ENCODE measurements at regions not wholly inside any gene's neighbourhood (a gene's known extent, or its start where the extent isn't known, plus 50 kb on each side); places are given as distances from the start of the nearest gene placed in this dataset.

GRCh38 chr3:124313621-124314020, 321.7 kb upstream of the ROPN1 start:
- Histone ChIP-seq H3K4me1 (ENCODE audit: control insufficient read depth, insufficient read depth, low read length) (no peaks in the 10 kb centered on the region), H3K27ac (ENCODE audit: low read length) (no peak overlapping the region), H3K36me3 (ENCODE audit: control insufficient read depth, insufficient read depth, low read length) (no peaks in the 10 kb centered on the region), H3K9me3 (ENCODE audit: control insufficient read depth, insufficient read depth, low read depth, low read length) (no peaks in the 10 kb centered on the region), H3K27me3 (ENCODE audit: control insufficient read depth, insufficient read depth, low read length) (no peaks in the 10 kb centered on the region), H3K4me3 (ENCODE audit: low read depth in 2 of 2, low read length in 2 of 2) (no peak overlapping the region)
- ATAC-seq (no peak), DNase-seq (ENCODE audit: low read depth, low spot score) (no peak)
- ChIA-PET CTCF (no interaction called here), POLR2A (no interaction called here)
- TF ChIP-seq REST (IDR thresholded peaks at IDR 0.05; ENCODE audit: insufficient read depth in 1 of 2, low read depth in 2 of 2, low read length in 1 of 2) (no peak), SIN3A (IDR thresholded peaks at IDR 0.05; ENCODE audit: borderline replicate concordance, insufficient read depth, low read depth, low read length) (no peak), TCF7L2 (IDR thresholded peaks at IDR 0.05; ENCODE audit: low read depth, low read length) (no peak), POLR2AphosphoS5 (IDR thresholded peaks at IDR 0.05; ENCODE audit: low read depth, low read length) (no peak), CTCF (IDR thresholded peaks at IDR 0.05) (no peak)
- BruUV-seq (replicated peaks): no TSS peak
- in situ Hi-C loops (cut with HindIII; ENCODE audit: low pct_unique_long_range_greater_than_20kb, low sequenced_read_pairs): no loop called here
- intact Hi-C loops (cut with micrococcal nuclease; ENCODE audit: unreplicated experiment): no loop called here

GRCh38 chr3:124315215-124316033, 323.5 kb upstream of the ROPN1 start:
- Histone ChIP-seq H3K9me3 (ENCODE audit: control insufficient read depth, insufficient read depth, low read depth, low read length) (no peaks in the 10 kb centered on the region), H3K27me3 (ENCODE audit: control insufficient read depth, insufficient read depth, low read length) (no peaks in the 10 kb centered on the region), H3K27ac (ENCODE audit: low read length) (no peak overlapping the region), H3K4me3 (ENCODE audit: low read depth in 2 of 2, low read length in 2 of 2) (no peak overlapping the region), H3K4me1 (ENCODE audit: control insufficient read depth, insufficient read depth, low read length) (no peaks in the 10 kb centered on the region), H3K36me3 (ENCODE audit: control insufficient read depth, insufficient read depth, low read length) (no peaks in the 10 kb centered on the region)
- POLR2A ChIA-PET: no interaction called here
- intact Hi-C loops (cut with micrococcal nuclease; ENCODE audit: unreplicated experiment) (no loop called here), in situ Hi-C loops (cut with HindIII; ENCODE audit: low pct_unique_long_range_greater_than_20kb, low sequenced_read_pairs) (no loop called here)
- no peak; the same call in 1 of the 2 replicates for ATAC-seq
- CTCF ChIA-PET: no interaction called here
- TF ChIP-seq CTCF (IDR thresholded peaks at IDR 0.05) (no peak), REST (IDR thresholded peaks at IDR 0.05; ENCODE audit: insufficient read depth in 1 of 2, low read depth in 2 of 2, low read length in 1 of 2) (no peak), SIN3A (IDR thresholded peaks at IDR 0.05; ENCODE audit: borderline replicate concordance, insufficient read depth, low read depth, low read length) (no peak), POLR2AphosphoS5 (IDR thresholded peaks at IDR 0.05; ENCODE audit: low read depth, low read length) (no peak)
- no peak for DNase-seq (ENCODE audit: low read depth, low spot score)
- no TSS peak for BruUV-seq (replicated peaks)
